HG03045 (cell line): ENCODE measurements at regions not wholly inside any gene's neighbourhood (a gene's known extent, or its start where the extent isn't known, plus 50 kb on each side); places are given as distances from the start of the nearest gene placed in this dataset.
"Not testable (repeated sequence)": the region's sequence is repeated elsewhere in the genome, so short reads cannot be mapped to it uniquely, and the experiment has no call there.

ENCODE experiments used
- ATAC-seq: cut with Tn5 transposase; IDR thresholded peaks from one replicate; pipeline ENCODE4 v1.9.1; 2021; ENCODE audit warnings: mild to moderate bottlenecking, moderate library complexity; ENCODE audit not compliant: unreplicated experiment

- no peak for ATAC-seq
These were observed 278.9 kb upstream of the PCDH9 start for GRCh38 chr13:67509018-67509417.

GRCh38 chr13:67508275-67508674 is 278.1 kb upstream of the PCDH9 start:
- not testable (repeated sequence) for ATAC-seq

GRCh38 chr13:67506407-67506806 is 276.3 kb upstream of the PCDH9 start:
- no peak for ATAC-seq

- no peak for ATAC-seq
These were observed 275.2 kb upstream of the PCDH9 start for GRCh38 chr13:67505376-67505775.

- no peak for ATAC-seq
These were observed 268.8 kb upstream of the PCDH9 start for GRCh38 chr13:67498948-67499347.

- no peak for ATAC-seq
These were observed 263.7 kb upstream of the PCDH9 start for GRCh38 chr13:67493835-67494234.

GRCh38 chr13:67489016-67489415 is 258.9 kb upstream of the PCDH9 start:
- no peak for ATAC-seq

- no peak for ATAC-seq
These were observed 251.3 kb upstream of the PCDH9 start for GRCh38 chr13:67481445-67481844.

- no peak for ATAC-seq
These were observed 244.0 kb upstream of the PCDH9 start for GRCh38 chr13:67474115-67474514.

- ATAC-seq: no peak
These were observed 239.5 kb upstream of the PCDH9 start for GRCh38 chr13:67469623-67470022.

- no peak for ATAC-seq
These were observed 236.4 kb upstream of the PCDH9 start for GRCh38 chr13:67466569-67466968.

- no peak for ATAC-seq
These were observed 234.0 kb upstream of the PCDH9 start for GRCh38 chr13:67464154-67464553.

- ATAC-seq: no peak
These were observed 232.0 kb upstream of the PCDH9 start for GRCh38 chr13:67462098-67462497.

- not testable (repeated sequence) for ATAC-seq
These were observed 222.4 kb upstream of the PCDH9 start for GRCh38 chr13:67452526-67452925.

GRCh38 chr13:67445436-67445835 is 215.3 kb upstream of the PCDH9 start:
- no peak for ATAC-seq

- ATAC-seq: no peak
These were observed 213.8 kb upstream of the PCDH9 start for GRCh38 chr13:67443923-67444322.

- no peak for ATAC-seq
These were observed 210.3 kb upstream of the PCDH9 start for GRCh38 chr13:67440236-67440975.

- ATAC-seq: no peak
These were observed 209.2 kb upstream of the PCDH9 start for GRCh38 chr13:67439365-67439764.

- no peak for ATAC-seq
These were observed 208.3 kb upstream of the PCDH9 start for GRCh38 chr13:67438465-67438864.

- no peak for ATAC-seq
These were observed 207.1 kb upstream of the PCDH9 start for GRCh38 chr13:67437244-67437643.

GRCh38 chr13:67421475-67421874 is 191.3 kb upstream of the PCDH9 start:
- ATAC-seq: no peak

GRCh38 chr13:67416047-67416925 is 186.2 kb upstream of the PCDH9 start:
- peak; percentile 84 for ATAC-seq
